Loucy (cell line): ENCODE measurements at regions not wholly inside any gene's neighbourhood (a gene's known extent, or its start where the extent isn't known, plus 50 kb on each side); places are given as distances from the start of the nearest gene placed in this dataset.

Experiments used
- EZH2phosphoT487 ChIP-seq: fragments of 200-600 bp; IDR thresholded peaks from 2 replicates; pipeline ENCODE4 v1.6.1; 2018; ENCODE audit warnings: antibody characterized with exemption, mild to moderate bottlenecking, moderate library complexity, borderline replicate concordance
- TF ChIP-seq, protein P1 (sequence below): fragments of 200-600 bp; sonication (generic); conservative IDR thresholded peaks from 2 replicates; pipeline ENCODE4 v1.5.1; 2014; ENCODE audit warnings: mild to moderate bottlenecking, antibody characterized with exemption, low read length

DNA sequence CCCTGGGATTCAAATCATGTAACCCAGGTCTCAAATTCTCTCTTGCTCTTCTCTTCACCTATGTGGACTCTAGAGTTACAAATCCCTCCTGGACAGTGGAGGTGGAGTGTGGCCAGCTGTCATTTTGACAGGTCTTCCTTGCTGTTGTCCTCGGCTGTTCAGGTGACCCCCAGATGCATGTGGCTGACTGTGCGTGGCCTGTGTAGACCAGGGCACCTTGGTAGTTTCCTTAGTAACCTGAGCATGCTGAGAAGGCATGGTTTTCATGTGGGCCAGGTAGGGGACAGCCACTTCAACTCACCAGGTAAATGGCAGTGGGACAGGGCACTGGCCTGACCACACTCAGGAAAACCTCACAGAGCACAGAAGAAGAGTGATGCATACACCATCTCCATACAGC, 155.0 kb upstream of the TSHZ3 start:
- TF ChIP-seq EZH2phosphoT487, result no peak
- TF ChIP-seq, protein P1, sequence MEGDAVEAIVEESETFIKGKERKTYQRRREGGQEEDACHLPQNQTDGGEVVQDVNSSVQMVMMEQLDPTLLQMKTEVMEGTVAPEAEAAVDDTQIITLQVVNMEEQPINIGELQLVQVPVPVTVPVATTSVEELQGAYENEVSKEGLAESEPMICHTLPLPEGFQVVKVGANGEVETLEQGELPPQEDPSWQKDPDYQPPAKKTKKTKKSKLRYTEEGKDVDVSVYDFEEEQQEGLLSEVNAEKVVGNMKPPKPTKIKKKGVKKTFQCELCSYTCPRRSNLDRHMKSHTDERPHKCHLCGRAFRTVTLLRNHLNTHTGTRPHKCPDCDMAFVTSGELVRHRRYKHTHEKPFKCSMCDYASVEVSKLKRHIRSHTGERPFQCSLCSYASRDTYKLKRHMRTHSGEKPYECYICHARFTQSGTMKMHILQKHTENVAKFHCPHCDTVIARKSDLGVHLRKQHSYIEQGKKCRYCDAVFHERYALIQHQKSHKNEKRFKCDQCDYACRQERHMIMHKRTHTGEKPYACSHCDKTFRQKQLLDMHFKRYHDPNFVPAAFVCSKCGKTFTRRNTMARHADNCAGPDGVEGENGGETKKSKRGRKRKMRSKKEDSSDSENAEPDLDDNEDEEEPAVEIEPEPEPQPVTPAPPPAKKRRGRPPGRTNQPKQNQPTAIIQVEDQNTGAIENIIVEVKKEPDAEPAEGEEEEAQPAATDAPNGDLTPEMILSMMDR, result no peak
